ENCODE measurements at regions not wholly inside any gene's neighbourhood (a gene's known extent, or its start where the extent isn't known, plus 50 kb on each side); places are given as distances from the start of the nearest gene placed in this dataset.
A peak's percentile ranks its signal among the peaks of the same experiment; 100 is the strongest.

DNA sequence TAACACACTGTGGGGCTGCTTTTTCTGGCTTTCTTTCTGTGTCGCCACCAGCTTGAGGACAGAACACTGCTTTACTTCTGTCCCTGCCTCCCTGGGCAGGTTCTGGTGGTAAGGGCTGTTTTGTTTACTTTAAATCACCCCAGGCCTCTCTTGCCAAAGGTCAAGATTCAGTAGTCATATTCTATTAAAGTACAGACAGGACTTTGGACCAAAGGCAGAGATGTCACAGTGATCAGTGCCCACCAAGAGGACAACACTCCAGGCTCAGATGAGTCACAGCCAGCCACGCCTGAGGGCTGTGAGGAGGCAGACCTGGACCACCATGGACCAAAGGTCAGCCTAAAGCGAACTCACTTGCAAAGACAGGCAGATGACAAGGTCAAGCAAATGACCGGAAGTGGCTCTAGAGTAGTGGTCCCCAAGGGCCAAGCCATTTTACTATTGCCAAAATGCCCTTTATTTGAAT lies 200.0 kb downstream of the RHOU start:
- H3K9me3 ChIP-seq (ENCODE audit: control insufficient read depth, low read length) = no peaks in the 10 kb centered on the region
- H3K4me2 ChIP-seq (ENCODE audit: low read length) = no peak overlapping the region
- no peaks in the 10 kb centered on the region for H3K27me3 ChIP-seq (ENCODE audit: control insufficient read depth, insufficient read depth, low read length)
- no peak overlapping the region for H2AFZ ChIP-seq
- no peaks in the 10 kb centered on the region for H3K36me3 ChIP-seq (ENCODE audit: control insufficient read depth, insufficient read depth, low read length)
- H3K27ac ChIP-seq = no peak overlapping the region
- TF ChIP-seq, protein P1, sequence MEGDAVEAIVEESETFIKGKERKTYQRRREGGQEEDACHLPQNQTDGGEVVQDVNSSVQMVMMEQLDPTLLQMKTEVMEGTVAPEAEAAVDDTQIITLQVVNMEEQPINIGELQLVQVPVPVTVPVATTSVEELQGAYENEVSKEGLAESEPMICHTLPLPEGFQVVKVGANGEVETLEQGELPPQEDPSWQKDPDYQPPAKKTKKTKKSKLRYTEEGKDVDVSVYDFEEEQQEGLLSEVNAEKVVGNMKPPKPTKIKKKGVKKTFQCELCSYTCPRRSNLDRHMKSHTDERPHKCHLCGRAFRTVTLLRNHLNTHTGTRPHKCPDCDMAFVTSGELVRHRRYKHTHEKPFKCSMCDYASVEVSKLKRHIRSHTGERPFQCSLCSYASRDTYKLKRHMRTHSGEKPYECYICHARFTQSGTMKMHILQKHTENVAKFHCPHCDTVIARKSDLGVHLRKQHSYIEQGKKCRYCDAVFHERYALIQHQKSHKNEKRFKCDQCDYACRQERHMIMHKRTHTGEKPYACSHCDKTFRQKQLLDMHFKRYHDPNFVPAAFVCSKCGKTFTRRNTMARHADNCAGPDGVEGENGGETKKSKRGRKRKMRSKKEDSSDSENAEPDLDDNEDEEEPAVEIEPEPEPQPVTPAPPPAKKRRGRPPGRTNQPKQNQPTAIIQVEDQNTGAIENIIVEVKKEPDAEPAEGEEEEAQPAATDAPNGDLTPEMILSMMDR (IDR thresholded peaks at IDR 0.05) = no peak
- H3K79me2 ChIP-seq = no peaks in the 10 kb centered on the region
- no peaks in the 10 kb centered on the region for H3K4me1 ChIP-seq
- no peak overlapping the region for H3K4me3 ChIP-seq (ENCODE audit: low read depth, low read length)
- H3K9ac ChIP-seq = no peak overlapping the region

DNA sequence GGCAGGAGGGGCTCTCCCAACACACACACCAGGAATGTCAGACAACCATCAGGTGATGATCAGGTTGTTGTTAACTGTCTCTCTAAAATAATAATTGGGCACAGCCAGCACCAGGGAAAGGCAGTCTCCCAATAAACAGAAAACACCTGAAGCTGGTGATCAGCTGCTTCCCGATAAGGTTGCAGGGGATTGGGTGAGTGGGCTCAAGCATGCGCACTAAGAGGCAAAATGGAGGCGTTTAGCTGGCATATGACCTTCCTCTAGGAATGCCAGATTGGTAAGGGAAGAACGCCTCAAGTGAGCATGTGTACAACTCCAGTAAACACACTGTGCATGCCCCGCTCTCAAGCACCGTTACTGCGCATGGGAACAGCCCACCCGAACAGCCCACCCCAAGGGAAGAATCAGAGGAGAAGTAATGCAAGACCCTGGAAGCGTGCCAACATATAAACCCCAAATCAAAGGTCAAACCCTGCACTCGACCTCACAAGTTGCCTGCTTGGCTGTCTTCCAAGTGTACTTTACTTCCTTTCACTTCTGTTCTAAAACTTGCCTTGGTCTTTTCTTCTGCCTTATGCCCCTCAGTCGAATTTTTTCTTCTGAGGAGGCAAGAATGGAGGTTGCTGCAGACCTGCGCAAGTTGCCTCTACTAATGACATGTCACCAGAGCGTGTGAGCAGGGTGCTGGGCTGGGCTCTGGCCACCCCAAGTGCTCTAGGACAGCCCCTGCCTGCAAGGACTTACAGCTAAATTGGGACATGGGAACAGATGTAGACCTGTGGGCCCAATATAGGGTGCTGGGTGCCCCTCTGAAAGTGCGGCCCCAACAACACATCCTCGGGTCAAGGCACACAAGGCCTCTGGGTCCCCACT lies 200.8 kb downstream of the RHOU start:
- H3K9me3 ChIP-seq (ENCODE audit: control insufficient read depth, low read length) = no peaks in the 10 kb centered on the region
- no peaks in the 10 kb centered on the region for H3K27me3 ChIP-seq (ENCODE audit: control insufficient read depth, insufficient read depth, low read length)
- no peak overlapping the region for H2AFZ ChIP-seq
- no peak overlapping the region for H3K4me2 ChIP-seq (ENCODE audit: low read length)
- no peaks in the 10 kb centered on the region for H3K36me3 ChIP-seq (ENCODE audit: control insufficient read depth, insufficient read depth, low read length)
- no peak overlapping the region for H3K9ac ChIP-seq
- TF ChIP-seq, protein P1 (IDR thresholded peaks at IDR 0.05) = no peak
- no peaks in the 10 kb centered on the region for H3K4me1 ChIP-seq
- H3K4me3 ChIP-seq (ENCODE audit: low read depth, low read length) = no peak overlapping the region
- no peak overlapping the region for H3K27ac ChIP-seq
- no peaks in the 10 kb centered on the region for H3K79me2 ChIP-seq

DNA sequence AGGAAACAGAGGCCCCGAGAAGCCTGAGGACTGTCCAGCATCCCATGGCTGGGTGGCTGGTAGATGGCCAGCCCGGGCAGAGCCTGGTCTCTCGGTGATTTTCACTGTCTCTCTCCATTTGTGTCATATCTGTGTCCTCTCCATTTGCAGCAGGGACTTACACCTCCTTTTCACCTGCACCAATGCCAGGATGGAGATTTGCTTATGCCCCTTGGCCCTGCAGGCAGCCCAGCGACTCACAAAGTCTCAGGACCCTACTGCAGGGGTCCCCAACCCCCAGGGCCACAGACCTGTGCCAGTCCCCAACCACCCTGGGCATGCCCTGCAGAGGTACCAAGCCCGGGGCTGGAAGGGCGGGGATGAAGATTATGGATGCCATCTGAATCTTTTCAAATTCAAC lies 201.6 kb downstream of the RHOU start:
- Histone ChIP-seq H2AFZ (no peak overlapping the region), H3K4me3 (ENCODE audit: low read depth, low read length) (no peak overlapping the region), H3K4me1 (no peaks in the 10 kb centered on the region), H3K9ac (no peak overlapping the region), H3K36me3 (ENCODE audit: control insufficient read depth, insufficient read depth, low read length) (no peaks in the 10 kb centered on the region), H3K9me3 (ENCODE audit: control insufficient read depth, low read length) (no peaks in the 10 kb centered on the region), H3K4me2 (ENCODE audit: low read length) (no peak overlapping the region), H3K79me2 (no peaks in the 10 kb centered on the region), H3K27me3 (ENCODE audit: control insufficient read depth, insufficient read depth, low read length) (no peaks in the 10 kb centered on the region), H3K27ac (no peak overlapping the region)
- TF ChIP-seq, protein P1 (IDR thresholded peaks at IDR 0.05) = no peak

DNA sequence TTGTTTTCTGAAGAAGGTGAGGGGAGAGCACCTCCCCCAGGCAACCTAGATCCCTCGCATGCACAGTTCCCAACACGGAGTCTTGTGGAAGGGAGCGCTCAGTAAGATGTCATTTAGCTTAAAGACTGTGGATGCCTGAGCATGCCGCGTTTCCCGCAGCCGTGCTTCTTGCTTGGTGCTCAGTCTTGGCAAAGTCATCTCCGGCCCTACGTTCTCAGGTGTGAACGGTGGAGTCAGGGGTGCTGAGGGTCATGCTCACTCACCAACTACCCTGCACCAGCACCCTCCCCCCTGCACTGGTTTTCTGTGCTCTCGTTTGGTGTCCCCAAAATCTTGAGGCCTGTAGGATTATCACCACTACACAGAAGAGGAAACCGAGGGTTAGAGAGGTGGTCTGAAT lies 202.1 kb downstream of the RHOU start:
- Histone ChIP-seq H3K27ac (peak overlapping the region; percentile 78), H3K4me3 (ENCODE audit: low read depth, low read length) (no peak overlapping the region), H3K4me2 (ENCODE audit: low read length) (no peak overlapping the region), H3K27me3 (ENCODE audit: control insufficient read depth, insufficient read depth, low read length) (no peaks in the 10 kb centered on the region), H3K36me3 (ENCODE audit: control insufficient read depth, insufficient read depth, low read length) (no peaks in the 10 kb centered on the region), H3K79me2 (no peaks in the 10 kb centered on the region), H3K4me1 (no peaks in the 10 kb centered on the region), H3K9me3 (ENCODE audit: control insufficient read depth, low read length) (no peaks in the 10 kb centered on the region), H2AFZ (no peak overlapping the region), H3K9ac (no peak overlapping the region)
- TF ChIP-seq, protein P1 (IDR thresholded peaks at IDR 0.05) = no peak

Data from parathyroid adenoma (tissue), 2 donors.